ENCODE measurements at regions not wholly inside any gene's neighbourhood (a gene's known extent, or its start where the extent isn't known, plus 50 kb on each side); places are given as distances from the start of the nearest gene placed in this dataset.
"Not testable (repeated sequence)": the region's sequence is repeated elsewhere in the genome, so short reads cannot be mapped to it uniquely, and the experiment has no call there.

- no peak for DNase-seq
These were observed 306.5 kb upstream of the TECRL start for GRCh38 chr4:64715741-64716140.

- DNase-seq = no peak
These were observed 304.1 kb upstream of the TECRL start for GRCh38 chr4:64713256-64713840.

GRCh38 chr4:64712590-64712989 is 303.3 kb upstream of the TECRL start:
- DNase-seq = no peak

- no peak for DNase-seq
These were observed 296.7 kb upstream of the TECRL start for GRCh38 chr4:64705989-64706388.

- DNase-seq = no peak
These were observed 288.9 kb upstream of the TECRL start for GRCh38 chr4:64698171-64698570.

- no peak for DNase-seq
These were observed 273.7 kb upstream of the TECRL start for GRCh38 chr4:64682946-64683345.

GRCh38 chr4:64682481-64682880 is 273.2 kb upstream of the TECRL start:
- no peak for DNase-seq

GRCh38 chr4:64673121-64673520 is 263.9 kb upstream of the TECRL start:
- DNase-seq = not testable (repeated sequence)

GRCh38 chr4:64670647-64671046 is 261.4 kb upstream of the TECRL start:
- no peak for DNase-seq

- DNase-seq = no peak
These were observed 234.6 kb upstream of the TECRL start for GRCh38 chr4:64643841-64644240.

- no peak for DNase-seq
These were observed 233.7 kb upstream of the TECRL start for GRCh38 chr4:64642936-64643335.

GRCh38 chr4:64640402-64640801 is 231.2 kb upstream of the TECRL start:
- DNase-seq = not testable (repeated sequence)

- no peak for DNase-seq
These were observed 216.2 kb upstream of the TECRL start for GRCh38 chr4:64625438-64625837.

GRCh38 chr4:64617800-64618199 is 208.6 kb upstream of the TECRL start:
- no peak for DNase-seq

- no peak for DNase-seq
These were observed 205.0 kb upstream of the TECRL start for GRCh38 chr4:64614276-64614675.

- no peak for DNase-seq
These were observed 203.8 kb upstream of the TECRL start for GRCh38 chr4:64613046-64613445.

GRCh38 chr4:64598066-64598465 is 188.8 kb upstream of the TECRL start:
- no peak for DNase-seq

- no peak for DNase-seq
These were observed 185.5 kb upstream of the TECRL start for GRCh38 chr4:64594723-64595122.

- DNase-seq = no peak
These were observed 179.3 kb upstream of the TECRL start for GRCh38 chr4:64588507-64588906.

GRCh38 chr4:64584981-64585557 is 175.8 kb upstream of the TECRL start:
- no peak for DNase-seq

GRCh38 chr4:64584125-64584524 is 174.9 kb upstream of the TECRL start:
- DNase-seq = no peak

GRCh38 chr4:64582492-64582891 is 173.2 kb upstream of the TECRL start:
- no peak for DNase-seq

- no peak for DNase-seq
These were observed 172.2 kb upstream of the TECRL start for GRCh38 chr4:64581422-64581821.

- no peak for DNase-seq
These were observed 154.9 kb upstream of the TECRL start for GRCh38 chr4:64564126-64564525.

GRCh38 chr4:64559571-64559970 is 150.3 kb upstream of the TECRL start:
- DNase-seq = no peak

Data from NCI-H2227 treated with DMSO at 0.1 percent for 48 hours (cell line).